Body of pancreas (tissue), 4 donors: ENCODE measurements at regions not wholly inside any gene's neighbourhood (a gene's known extent, or its start where the extent isn't known, plus 50 kb on each side); places are given as distances from the start of the nearest gene placed in this dataset.

Experiments used
- ATAC-seq: fragments of 150-250 bp; one replicate; pipeline ENCODE4 v1.9.1; 2016
- DNase-seq, 4 donors: peaks; one replicate each; pipeline ENCODE4 v3.0.0-alpha.2; 2019
- H3K27ac ChIP-seq, 4 donors: fragments of 200-600 bp; sonication (generic); 1 replicate in 3 of 4; 2 replicates in 1 of 4; pipeline versions ENCODE4 v1.5.1 to v1.6.1; 2016 to 2019; ENCODE audit warnings: mild to moderate bottlenecking in 1 of 4, mixed read lengths in 1 of 4, moderate library complexity in 1 of 4
- H3K27me3 ChIP-seq, 2 donors: fragments of 200-600 bp; sonication (generic); one replicate each; pipeline ENCODE4 v1.6.0; 2016; ENCODE audit warnings: mild to moderate bottlenecking in 1 of 2
- H3K36me3 ChIP-seq, 2 donors: fragments of 200-600 bp; sonication (generic); replicated peaks in 1 of 2; 2 replicates each; pipeline ENCODE4 v1.5.1; 2016; ENCODE audit warnings: low read depth in 2 of 2; ENCODE audit not compliant: insufficient read depth in 1 of 2
- H3K4me1 ChIP-seq: fragments of 200-600 bp; sonication (generic); one replicate; pipeline ENCODE4 v1.6.0; 2016
- H3K4me3 ChIP-seq, 2 donors: fragments of 200-600 bp; sonication (generic); 1 replicate in 1 of 2; 2 replicates in 1 of 2; pipeline ENCODE4 v1.5.1; 2016 to 2019
- H3K9me3 ChIP-seq, 3 donors: fragments of 200-600 bp; sonication (generic); 1 replicate in 2 of 3; 2 replicates in 1 of 3; pipeline ENCODE4 v1.5.1; 2016
- POLR2A ChIP-seq, 3 donors: fragments of 450-650 bp; IDR thresholded peaks; one replicate each; pipeline ENCODE4 v1.6.1; 2016; ENCODE audit warnings: antibody characterized with exemption in 3 of 3, mild to moderate bottlenecking in 2 of 3
- WGBS, 2 donors: methylation state at CpG; one replicate each; pipeline ENCODE4 v1.1.5; 2017; 5-methylcytosine and 5-hydroxymethylcytosine counted together
- intact Hi-C: fragments of 100-400 bp; cut with DNase I; formaldehyde crosslinking; loops from one replicate; pipeline ENCODE4 v1.15.1; 2023
- TF ChIP-seq, protein P1 (sequence below), 7 experiments: fragments of 450-650 bp in 4 of 7; fragments of 200-600 bp in 3 of 7; sonication (generic) in 3 of 7; IDR thresholded peaks; one replicate each; pipeline ENCODE4 v1.5.1; 2016 to 2019; ENCODE audit warnings: antibody characterized with exemption in 7 of 7

DNA sequence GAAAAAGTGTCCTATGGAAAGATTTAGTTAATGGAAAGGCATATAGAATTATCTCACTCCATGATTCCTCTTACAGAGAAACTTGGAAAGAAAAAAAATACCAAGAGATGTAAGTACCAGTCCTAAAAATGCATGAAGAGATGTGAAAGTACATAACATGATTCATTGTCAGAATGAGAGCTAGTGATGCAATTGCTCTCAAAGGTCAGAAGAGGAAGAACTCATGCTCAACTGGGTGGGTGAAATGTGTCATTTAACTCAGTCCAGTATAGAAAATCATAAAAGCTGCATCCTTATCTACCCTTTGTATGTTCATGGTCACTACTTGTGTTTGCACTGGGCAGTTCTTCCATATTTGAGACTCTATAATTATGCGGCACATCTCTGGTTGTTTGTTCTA, 300.0 kb upstream of the PIK3C3 start:
- H3K27me3 ChIP-seq, result no peaks in the 10 kb centered on the region
- DNase-seq (no peak), ATAC-seq (no peak)
- H3K4me1 ChIP-seq, result no peaks in the 10 kb centered on the region
- H3K4me3 ChIP-seq, result no peak overlapping the region
- no peaks in the 10 kb centered on the region for H3K9me3 ChIP-seq
- intact Hi-C loops, result no loop called here
- 86 to 89% methylated on average over 1 of the region's 1 CpG for WGBS, 2 donors
- TF ChIP-seq POLR2A (IDR thresholded peaks at IDR 0.05), result no peak
- TF ChIP-seq, protein P1, sequence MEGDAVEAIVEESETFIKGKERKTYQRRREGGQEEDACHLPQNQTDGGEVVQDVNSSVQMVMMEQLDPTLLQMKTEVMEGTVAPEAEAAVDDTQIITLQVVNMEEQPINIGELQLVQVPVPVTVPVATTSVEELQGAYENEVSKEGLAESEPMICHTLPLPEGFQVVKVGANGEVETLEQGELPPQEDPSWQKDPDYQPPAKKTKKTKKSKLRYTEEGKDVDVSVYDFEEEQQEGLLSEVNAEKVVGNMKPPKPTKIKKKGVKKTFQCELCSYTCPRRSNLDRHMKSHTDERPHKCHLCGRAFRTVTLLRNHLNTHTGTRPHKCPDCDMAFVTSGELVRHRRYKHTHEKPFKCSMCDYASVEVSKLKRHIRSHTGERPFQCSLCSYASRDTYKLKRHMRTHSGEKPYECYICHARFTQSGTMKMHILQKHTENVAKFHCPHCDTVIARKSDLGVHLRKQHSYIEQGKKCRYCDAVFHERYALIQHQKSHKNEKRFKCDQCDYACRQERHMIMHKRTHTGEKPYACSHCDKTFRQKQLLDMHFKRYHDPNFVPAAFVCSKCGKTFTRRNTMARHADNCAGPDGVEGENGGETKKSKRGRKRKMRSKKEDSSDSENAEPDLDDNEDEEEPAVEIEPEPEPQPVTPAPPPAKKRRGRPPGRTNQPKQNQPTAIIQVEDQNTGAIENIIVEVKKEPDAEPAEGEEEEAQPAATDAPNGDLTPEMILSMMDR (IDR thresholded peaks at IDR 0.05), result no peak
- no peaks in the 10 kb centered on the region for H3K36me3 ChIP-seq
- H3K27ac ChIP-seq, result no peak overlapping the region

DNA sequence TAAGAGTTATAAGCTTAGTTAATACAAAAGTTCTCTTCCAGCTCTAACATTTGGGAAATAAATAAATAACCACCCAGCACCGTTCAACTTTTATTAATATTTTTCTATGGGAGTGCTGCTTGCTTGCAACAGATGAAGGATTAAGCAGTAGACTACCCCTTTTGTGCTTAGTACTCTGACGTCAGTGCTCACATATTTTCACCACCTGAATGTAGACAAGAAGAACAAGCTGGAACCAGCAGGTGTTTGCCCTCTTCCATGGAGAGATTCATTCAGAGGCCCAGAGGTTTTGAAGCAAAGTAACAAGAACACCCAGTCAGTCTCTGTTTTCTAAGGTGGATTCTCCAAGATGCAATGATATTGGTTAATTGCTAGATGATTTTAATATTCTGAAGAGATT, 307.1 kb upstream of the PIK3C3 start:
- 35 to 36% methylated on average over 2 of the region's 2 CpGs for WGBS, 2 donors
- ATAC-seq, result no peak
- Histone ChIP-seq H3K36me3 (no peaks in the 10 kb centered on the region), H3K27me3 (no peaks in the 10 kb centered on the region), H3K4me1 (no peaks in the 10 kb centered on the region), H3K27ac (no peak overlapping the region), H3K9me3 (no peaks in the 10 kb centered on the region), H3K4me3 (no peak overlapping the region)
- intact Hi-C loops, result no loop called here
- no peak for TF ChIP-seq POLR2A (IDR thresholded peaks at IDR 0.05)
- TF ChIP-seq, protein P1 (IDR thresholded peaks at IDR 0.05), result no peak
- DNase-seq, result no peak

DNA sequence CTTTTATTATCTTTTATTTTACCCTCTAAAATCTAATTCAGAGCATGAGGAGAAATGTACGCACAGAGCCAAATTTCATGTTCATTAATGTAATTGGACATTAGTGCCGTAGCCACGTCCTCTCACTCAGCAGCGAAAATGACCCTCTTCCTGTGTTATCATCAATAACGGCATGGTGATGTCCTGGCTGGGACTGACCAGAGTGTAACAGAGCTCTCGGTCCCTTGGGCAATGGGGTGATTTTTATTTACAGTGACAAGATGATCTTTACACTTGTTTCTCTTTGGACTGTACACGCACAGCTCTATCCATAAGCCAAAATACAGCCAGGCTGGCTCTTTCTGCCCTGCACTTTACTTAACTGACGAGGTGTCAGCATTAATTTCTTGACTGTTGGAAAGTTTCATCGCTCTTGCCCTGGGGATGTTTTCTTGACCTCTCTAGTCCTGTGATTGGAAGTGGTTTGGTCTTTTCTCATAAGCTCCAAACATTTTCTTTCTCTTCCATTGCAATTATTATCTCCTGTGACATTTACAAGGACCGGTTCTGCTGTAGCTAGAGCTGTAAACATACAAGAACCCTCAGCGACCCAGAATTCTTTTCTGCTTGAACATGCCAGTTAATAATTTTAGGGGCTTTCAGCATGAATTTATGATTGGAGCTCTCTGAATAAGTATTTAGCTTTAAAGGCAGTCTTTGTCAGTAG, 308.0 kb upstream of the PIK3C3 start:
- Histone ChIP-seq H3K9me3 (no peaks in the 10 kb centered on the region), H3K4me3 (no peak overlapping the region), H3K27ac (no peak overlapping the region), H3K4me1 (no peaks in the 10 kb centered on the region), H3K27me3 (no peaks in the 10 kb centered on the region), H3K36me3 (no peaks in the 10 kb centered on the region)
- DNase-seq (no peak), ATAC-seq (no peak)
- intact Hi-C loops, result no loop called here
- WGBS, 2 donors, result 52 to 64% methylated on average over 11 of the region's 11 CpGs
- no peak for TF ChIP-seq POLR2A (IDR thresholded peaks at IDR 0.05)
- TF ChIP-seq, protein P1 (IDR thresholded peaks at IDR 0.05), result no peak

DNA sequence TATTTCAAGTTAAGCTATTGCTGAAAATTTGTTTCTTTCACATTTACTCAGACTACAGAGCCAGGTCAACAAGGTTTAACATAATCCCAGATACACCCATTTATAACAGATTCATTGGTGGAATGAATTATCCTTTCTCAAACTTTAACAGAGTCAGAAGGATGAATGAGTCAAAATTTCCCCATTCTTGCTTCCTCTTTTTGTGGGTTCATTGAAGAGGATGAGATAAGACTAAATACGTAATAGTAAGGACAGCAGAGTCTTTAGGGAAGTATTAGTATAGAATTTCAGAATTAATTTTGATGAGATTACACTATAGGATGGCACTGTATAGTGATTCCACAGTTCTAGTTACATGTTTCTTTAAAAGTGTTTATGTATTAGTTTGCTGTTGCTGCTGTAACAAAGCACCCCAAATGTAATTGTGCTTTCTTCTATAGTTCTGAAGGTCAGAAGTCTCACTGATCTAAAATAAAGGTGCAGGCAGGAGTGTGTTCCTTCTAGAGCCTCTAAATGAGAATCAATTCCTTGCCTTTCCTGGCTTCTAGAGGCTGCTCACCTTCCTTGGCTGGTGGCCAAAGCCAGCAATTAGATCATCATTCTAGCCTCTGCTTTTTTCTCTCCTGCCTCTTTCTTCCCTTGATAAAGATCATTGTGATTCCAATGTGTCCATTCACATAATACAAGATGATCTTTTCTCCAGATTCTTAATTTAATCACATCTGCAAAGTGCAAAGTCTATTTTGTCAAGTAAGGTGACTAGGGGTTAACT, 309.3 kb upstream of the PIK3C3 start:
- TF ChIP-seq, protein P1 (IDR thresholded peaks at IDR 0.05), result no peak
- no peak for TF ChIP-seq POLR2A (IDR thresholded peaks at IDR 0.05)
- 66 to 85% methylated on average over 1 of the region's 1 CpG for WGBS, 2 donors
- intact Hi-C loops, result no loop called here

More for the DNA sequence above, 309.3 kb upstream of the PIK3C3 start:
- Histone ChIP-seq H3K4me3 (no peak overlapping the region), H3K4me1 (no peaks in the 10 kb centered on the region), H3K27ac (no peak overlapping the region), H3K9me3 (no peaks in the 10 kb centered on the region), H3K27me3 (no peaks in the 10 kb centered on the region), H3K36me3 (no peaks in the 10 kb centered on the region)
- DNase-seq (no peak), ATAC-seq (no peak)
